OCI-LY3 (cell line): ENCODE measurements at regions not wholly inside any gene's neighbourhood (a gene's known extent, or its start where the extent isn't known, plus 50 kb on each side); places are given as distances from the start of the nearest gene placed in this dataset.
A peak's percentile ranks its signal among the peaks of the same experiment; 100 is the strongest.

Source experiments
- H2AFZ ChIP-seq: fragments of 200-600, 300-600 bp; shearing (Covaris generic); 2 replicates; pipeline ENCODE4 v1.6.0; 2014; ENCODE audit warnings: antibody characterized with exemption, low read depth, low read length
- H3K27ac ChIP-seq: fragments of 200-600, 300-600 bp; sonication (generic); 2 replicates; pipeline ENCODE4 v1.5.1; 2014; ENCODE audit warnings: mild to moderate bottlenecking, low read length, moderate library complexity, mixed read lengths
- H3K27me3 ChIP-seq: fragments of 200-600, 300-600 bp; sonication (generic); 2 replicates; pipeline ENCODE4 v1.6.1; 2014; ENCODE audit warnings: low read depth, low read length, mixed read lengths
- H3K36me3 ChIP-seq: fragments of 200-600, 300-600 bp; sonication (generic); replicated peaks from 2 replicates; pipeline ENCODE3; 2014; ENCODE audit warnings: low read depth, low read length, mixed read lengths
- H3K4me1 ChIP-seq: fragments of 300-600, 200-600 bp; sonication (generic); 2 replicates; pipeline ENCODE4 v1.6.1; 2014; ENCODE audit warnings: low read length, mixed read lengths
- H3K4me2 ChIP-seq: fragments of 200-600, 300-600 bp; sonication (generic); 2 replicates; pipeline ENCODE4 v1.6.1; 2014; ENCODE audit warnings: low read length, mixed read lengths
- H3K4me3 ChIP-seq: fragments of 300-600, 200-600 bp; sonication (generic); 2 replicates; pipeline ENCODE4 v1.5.1; 2014; ENCODE audit warnings: antibody characterized with exemption, mild to moderate bottlenecking, low read length, moderate library complexity
- H3K79me2 ChIP-seq: fragments of 300-600, 200-600 bp; shearing (Covaris generic); 2 replicates; pipeline ENCODE4 v1.6.1; 2014; ENCODE audit warnings: mild to moderate bottlenecking, low read length, mixed read lengths
- H3K9ac ChIP-seq: fragments of 300-600, 200-600 bp; shearing (Covaris generic); 2 replicates; pipeline ENCODE4 v1.6.0; 2014; ENCODE audit warnings: mild to moderate bottlenecking, low read length, moderate library complexity
- H3K9me3 ChIP-seq: fragments of 200-600, 300-600 bp; shearing (Covaris generic); 2 replicates; pipeline ENCODE4 v1.6.1; 2014; ENCODE audit warnings: low read length, mixed read lengths; ENCODE audit not compliant: insufficient read depth
- H4K20me1 ChIP-seq: fragments of 200-600, 300-600 bp; sonication (generic); 2 replicates; pipeline ENCODE4 v1.6.1; 2016; ENCODE audit warnings: low read length, mixed read lengths; ENCODE audit not compliant: insufficient read depth
- CTCF ChIP-seq: fragments of 200-600, 300-600 bp; sonication (generic); IDR thresholded peaks from 2 replicates; pipeline ENCODE4 v1.5.1; 2014; ENCODE audit warnings: antibody characterized with exemption, low read length, low read depth
- EZH2phosphoT487 ChIP-seq: fragments of 200-600 bp; shearing (Covaris generic); IDR thresholded peaks from 2 replicates; pipeline ENCODE4 v1.6.1; 2018; ENCODE audit warnings: antibody characterized with exemption, mixed run types, low read depth

- Histone ChIP-seq H3K79me2 (no peaks in the 10 kb centered on the region), H3K9me3 (no peaks in the 10 kb centered on the region), H3K4me1 (peaks cover 3% of the 10 kb centered on the region; the same call in 1 of the 2 replicates), H2AFZ (no peak overlapping the region), H3K36me3 (no peaks in the 10 kb centered on the region), H3K4me2 (no peak overlapping the region), H3K9ac (no peak overlapping the region), H3K27ac (no peak overlapping the region), H3K27me3 (peaks cover 28% of the 10 kb centered on the region), H3K4me3 (no peak overlapping the region), H4K20me1 (no peaks in the 10 kb centered on the region)
- no peak for TF ChIP-seq CTCF
- no peak for TF ChIP-seq EZH2phosphoT487
Observed at GRCh38 chr3:14258906-14259904, 80.6 kb downstream of the LSM3 start.

DNA sequence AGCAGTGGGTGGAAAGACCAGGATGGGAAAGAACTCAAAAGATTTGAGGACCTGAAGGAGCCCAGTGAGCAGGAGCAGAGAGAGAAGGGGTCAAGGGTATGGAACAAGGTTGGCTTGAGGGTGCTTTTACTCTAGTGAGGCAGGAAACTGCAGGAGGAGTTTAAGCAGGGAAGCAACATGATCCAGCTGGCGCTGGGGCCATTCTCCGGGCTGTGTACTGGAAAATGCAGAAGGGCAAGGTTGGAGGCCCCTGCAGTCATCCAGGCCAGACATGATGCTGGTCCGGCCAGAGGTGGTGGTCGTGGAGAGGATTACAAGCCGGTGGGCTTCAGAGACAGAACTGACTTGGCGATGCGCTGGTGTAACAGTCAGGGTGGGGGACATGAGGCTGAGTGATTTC is 81.8 kb downstream of the LSM3 start:
- H2AFZ ChIP-seq: no peak overlapping the region
- no peak overlapping the region for H3K9ac ChIP-seq
- no peak overlapping the region for H3K27ac ChIP-seq
- H3K4me3 ChIP-seq: no peak overlapping the region
- no peaks in the 10 kb centered on the region for H3K79me2 ChIP-seq
- peaks cover 36% of the 10 kb centered on the region for H3K27me3 ChIP-seq
- H3K4me1 ChIP-seq: peaks cover 3% of the 10 kb centered on the region; the same call in 1 of the 2 replicates
- H3K4me2 ChIP-seq: no peak overlapping the region
- TF ChIP-seq EZH2phosphoT487 (no peak), CTCF (no peak)
- H4K20me1 ChIP-seq: no peaks in the 10 kb centered on the region
- H3K36me3 ChIP-seq: no peaks in the 10 kb centered on the region
- H3K9me3 ChIP-seq: no peaks in the 10 kb centered on the region

GRCh38 chr3:14261229-14261628 is 82.6 kb downstream of the LSM3 start:
- peaks cover 3% of the 10 kb centered on the region; the same call in 1 of the 2 replicates for H3K4me1 ChIP-seq
- H3K27ac ChIP-seq: no peak overlapping the region
- H3K36me3 ChIP-seq: no peaks in the 10 kb centered on the region
- TF ChIP-seq EZH2phosphoT487 (no peak), CTCF (peak; percentile 99)
- peak overlapping the region; percentile 12; the same call in 1 of the 2 replicates for H3K4me3 ChIP-seq
- no peaks in the 10 kb centered on the region for H4K20me1 ChIP-seq
- H3K9ac ChIP-seq: no peak overlapping the region
- no peaks in the 10 kb centered on the region for H3K9me3 ChIP-seq
- H3K4me2 ChIP-seq: peak overlapping the region; percentile 52
- peaks cover 31% of the 10 kb centered on the region for H3K27me3 ChIP-seq
- H2AFZ ChIP-seq: peak overlapping the region; percentile 65
- no peaks in the 10 kb centered on the region for H3K79me2 ChIP-seq

- Histone ChIP-seq H3K9me3 (no peaks in the 10 kb centered on the region), H3K9ac (no peak overlapping the region), H3K27ac (no peak overlapping the region), H3K27me3 (peaks cover 35% of the 10 kb centered on the region), H2AFZ (no peak overlapping the region), H3K36me3 (no peaks in the 10 kb centered on the region), H4K20me1 (no peaks in the 10 kb centered on the region), H3K79me2 (no peaks in the 10 kb centered on the region), H3K4me2 (no peak overlapping the region), H3K4me3 (no peak overlapping the region), H3K4me1 (peaks cover 3% of the 10 kb centered on the region; the same call in 1 of the 2 replicates)
- TF ChIP-seq CTCF (no peak), EZH2phosphoT487 (no peak)
Observed at GRCh38 chr3:14262212-14262611, 83.6 kb downstream of the LSM3 start.
